ENCODE measurements at regions not wholly inside any gene's neighbourhood (a gene's known extent, or its start where the extent isn't known, plus 50 kb on each side); places are given as distances from the start of the nearest gene placed in this dataset.
A peak's percentile ranks its signal among the peaks of the same experiment; 100 is the strongest.

GRCh38 chr2:207334624-207335371 is 169.1 kb upstream of the KLF7 start (continued):
- TF ChIP-seq ZNF639 (CRISPR knock-in tag; conservative IDR thresholded peaks at IDR 0.05 in 1 of 2, IDR thresholded peaks at IDR 0.05 in 1 of 2) (peak in 1 of 2 experiments; percentile 43; a peak in 1 of 4 replicates), RREB1 (CRISPR knock-in tag; IDR thresholded peaks at IDR 0.05) (no peak), SMARCA4 (IDR thresholded peaks at IDR 0.05) (no peak), POLR2G (IDR thresholded peaks at IDR 0.05; ENCODE audit: low read depth, low read length) (no peak), MTF1 (CRISPR knock-in tag; IDR thresholded peaks at IDR 0.05; ENCODE audit: borderline replicate concordance) (no peak), REST (IDR thresholded peaks at IDR 0.05; ENCODE audit: borderline replicate concordance) (peak; percentile 58; the same call in 1 of the 2 replicates), REST (CRISPR knock-in tag; IDR thresholded peaks at IDR 0.05; ENCODE audit: low read depth) (no peak), CBFA2T2 (conservative IDR thresholded peaks at IDR 0.05) (no peak), ZNF57 (CRISPR knock-in tag; IDR thresholded peaks at IDR 0.05) (no peak), HDAC3 (IDR thresholded peaks at IDR 0.05; ENCODE audit: borderline replicate concordance, partially characterized antibody) (no peak), NFIC (IDR thresholded peaks at IDR 0.05) (no peak), ZFP30 (CRISPR knock-in tag; IDR thresholded peaks at IDR 0.05; ENCODE audit: borderline replicate concordance) (no peak)

All from K562 (cell line).